Keratinocyte (primary cell): ENCODE measurements at regions not wholly inside any gene's neighbourhood (a gene's known extent, or its start where the extent isn't known, plus 50 kb on each side); places are given as distances from the start of the nearest gene placed in this dataset.

ENCODE experiments used
- DNase-seq: peaks from one replicate; pipeline ENCODE4 v3.0.0-alpha.2; 2011; ENCODE audit warnings: low read depth, missing footprints, low spot score
- FAIRE-seq: peaks from 2 replicates; lab custom pipeline; 2011; peaks lifted over from hg19 to GRCh38; lab: Jason Lieb, UNC
- H2AFZ ChIP-seq: 2 replicates; pipeline ENCODE4 v1.6.0; 2012; ENCODE audit warnings: low read length, control low read depth, inconsistent platforms; ENCODE audit not compliant: control insufficient read depth
- H3K27ac ChIP-seq: 2 replicates; pipeline ENCODE4 v1.5.1; 2011; ENCODE audit warnings: low read length; ENCODE audit not compliant: control insufficient read depth, insufficient read depth
- H3K27me3 ChIP-seq: 3 replicates; pipeline ENCODE4 v1.6.0; 2011; ENCODE audit warnings: low read length; ENCODE audit not compliant: control insufficient read depth, insufficient read depth; ENCODE audit errors: extremely low read depth
- H3K36me3 ChIP-seq, 2 experiments: 2 replicates in 1 of 2; 3 replicates in 1 of 2; pipeline ENCODE4 v1.5.1; 2011; ENCODE audit warnings: low read length in 2 of 2, mild to moderate bottlenecking in 1 of 2; ENCODE audit not compliant: control insufficient read depth in 2 of 2, insufficient read depth in 2 of 2; ENCODE audit errors: extremely low read depth in 1 of 2
- H3K4me1 ChIP-seq: 3 replicates; pipeline ENCODE4 v1.5.1; 2011; ENCODE audit warnings: low read length; ENCODE audit not compliant: control insufficient read depth, insufficient read depth; ENCODE audit errors: extremely low read depth
- H3K4me2 ChIP-seq: 3 replicates; pipeline ENCODE4 v1.6.0; 2011; ENCODE audit warnings: low read depth, low read length; ENCODE audit not compliant: control insufficient read depth, insufficient read depth; ENCODE audit errors: extremely low read depth
- H3K4me3 ChIP-seq, 3 experiments: fragments of 200-600 bp in 1 of 3; sonication (generic) in 1 of 3; 2 replicates in 2 of 3; 3 replicates in 1 of 3; pipeline ENCODE4 v1.5.1; 2011 to 2016; ENCODE audit warnings: low read length in 3 of 3, mild to moderate bottlenecking in 3 of 3, control low read depth in 2 of 3, inconsistent platforms in 1 of 3, low read depth in 1 of 3, mixed read lengths in 1 of 3, mixed run types in 1 of 3, moderate library complexity in 1 of 3; ENCODE audit not compliant: control insufficient read depth in 2 of 3, insufficient read depth in 2 of 3; ENCODE audit errors: extremely low read depth in 1 of 3
- H3K79me2 ChIP-seq: 2 replicates; pipeline ENCODE4 v1.6.0; 2012; ENCODE audit warnings: low read length; ENCODE audit not compliant: control insufficient read depth, insufficient read depth
- H3K9ac ChIP-seq: 3 replicates; pipeline ENCODE4 v1.6.0; 2011; ENCODE audit warnings: low read length; ENCODE audit not compliant: control insufficient read depth, insufficient read depth; ENCODE audit errors: extremely low read depth
- H3K9me1 ChIP-seq: 3 replicates; pipeline ENCODE4 v1.6.0; 2011; ENCODE audit warnings: low read length; ENCODE audit not compliant: control insufficient read depth, insufficient read depth; ENCODE audit errors: extremely low read depth
- H3K9me3 ChIP-seq: 2 replicates; pipeline ENCODE4 v1.5.1; 2012; ENCODE audit warnings: low read depth, low read length; ENCODE audit not compliant: control insufficient read depth
- H4K20me1 ChIP-seq: 3 replicates; pipeline ENCODE4 v1.6.0; 2011; ENCODE audit warnings: low read length; ENCODE audit not compliant: control insufficient read depth, insufficient read depth; ENCODE audit errors: extremely low read depth
- EZH2 ChIP-seq: IDR thresholded peaks from one replicate; pipeline ENCODE4 v1.6.1; 2012; ENCODE audit warnings: inconsistent platforms, mild to moderate bottlenecking, low read length, moderate library complexity
- dilution Hi-C: fragments of 300-500 bp; cut with MboI; formaldehyde crosslinking; loops from one replicate; pipeline ENCODE4 v1.7.0; 2020; ENCODE audit warnings: low sequenced_read_pairs; ENCODE audit not compliant: extremely low pct_ligation_motif_present
- TF ChIP-seq, protein P1 (sequence below), 3 experiments: IDR thresholded peaks in 1 of 3; conservative IDR thresholded peaks in 1 of 3; optimal IDR thresholded peaks in 1 of 3; 2 replicates in 2 of 3; 3 replicates in 1 of 3; pipeline versions ENCODE3 to v1.5.1; 2011; ENCODE audit warnings: low read length in 3 of 3, mild to moderate bottlenecking in 3 of 3, moderate library complexity in 2 of 3, control low read depth in 1 of 3, inconsistent platforms in 1 of 3; ENCODE audit not compliant: insufficient read depth in 2 of 3; ENCODE audit errors: extremely low read depth in 1 of 3

DNA sequence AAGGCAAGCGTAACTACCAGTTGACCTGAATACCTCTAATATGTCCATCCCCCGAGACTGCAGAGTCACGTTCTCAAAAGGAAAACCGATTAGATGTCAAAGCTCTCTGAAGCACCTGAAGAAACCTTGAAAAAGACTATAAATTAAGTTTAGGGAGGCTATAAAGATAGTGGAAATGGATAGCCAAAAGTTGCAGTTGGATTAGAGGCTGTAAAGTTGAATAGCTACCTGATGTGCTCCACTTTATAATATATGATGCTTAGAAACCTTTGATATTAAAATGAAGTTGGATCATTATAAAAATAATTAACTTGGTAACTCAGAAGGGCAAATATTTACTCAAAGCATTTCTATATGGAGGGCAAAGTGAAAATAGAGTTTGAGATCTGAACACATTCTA is 506.6 kb upstream of the AGA start:
- Histone ChIP-seq H3K9me1 (no peaks in the 10 kb centered on the region), H3K36me3 (no peaks in the 10 kb centered on the region), H3K4me1 (no peaks in the 10 kb centered on the region), H3K4me2 (no peak overlapping the region), H3K27ac (no peak overlapping the region), H3K79me2 (no peaks in the 10 kb centered on the region), H4K20me1 (no peaks in the 10 kb centered on the region), H3K9ac (no peak overlapping the region), H3K4me3 (no peak overlapping the region), H3K9me3 (no peaks in the 10 kb centered on the region), H2AFZ (no peak overlapping the region), H3K27me3 (no peaks in the 10 kb centered on the region)
- dilution Hi-C loops, result no loop called here
- TF ChIP-seq, protein P1, sequence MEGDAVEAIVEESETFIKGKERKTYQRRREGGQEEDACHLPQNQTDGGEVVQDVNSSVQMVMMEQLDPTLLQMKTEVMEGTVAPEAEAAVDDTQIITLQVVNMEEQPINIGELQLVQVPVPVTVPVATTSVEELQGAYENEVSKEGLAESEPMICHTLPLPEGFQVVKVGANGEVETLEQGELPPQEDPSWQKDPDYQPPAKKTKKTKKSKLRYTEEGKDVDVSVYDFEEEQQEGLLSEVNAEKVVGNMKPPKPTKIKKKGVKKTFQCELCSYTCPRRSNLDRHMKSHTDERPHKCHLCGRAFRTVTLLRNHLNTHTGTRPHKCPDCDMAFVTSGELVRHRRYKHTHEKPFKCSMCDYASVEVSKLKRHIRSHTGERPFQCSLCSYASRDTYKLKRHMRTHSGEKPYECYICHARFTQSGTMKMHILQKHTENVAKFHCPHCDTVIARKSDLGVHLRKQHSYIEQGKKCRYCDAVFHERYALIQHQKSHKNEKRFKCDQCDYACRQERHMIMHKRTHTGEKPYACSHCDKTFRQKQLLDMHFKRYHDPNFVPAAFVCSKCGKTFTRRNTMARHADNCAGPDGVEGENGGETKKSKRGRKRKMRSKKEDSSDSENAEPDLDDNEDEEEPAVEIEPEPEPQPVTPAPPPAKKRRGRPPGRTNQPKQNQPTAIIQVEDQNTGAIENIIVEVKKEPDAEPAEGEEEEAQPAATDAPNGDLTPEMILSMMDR (optimal IDR thresholded peaks at IDR 0.05 in 1 of 3, IDR thresholded peaks at IDR 0.05 in 1 of 3, conservative IDR thresholded peaks at IDR 0.05 in 1 of 3; ENCODE audit: extremely low read depth in 1 of 3, insufficient read depth in 2 of 3, low read length in 3 of 3), result no peak
- no peak for TF ChIP-seq EZH2
- no peak for FAIRE-seq
- DNase-seq, result no peak

DNA sequence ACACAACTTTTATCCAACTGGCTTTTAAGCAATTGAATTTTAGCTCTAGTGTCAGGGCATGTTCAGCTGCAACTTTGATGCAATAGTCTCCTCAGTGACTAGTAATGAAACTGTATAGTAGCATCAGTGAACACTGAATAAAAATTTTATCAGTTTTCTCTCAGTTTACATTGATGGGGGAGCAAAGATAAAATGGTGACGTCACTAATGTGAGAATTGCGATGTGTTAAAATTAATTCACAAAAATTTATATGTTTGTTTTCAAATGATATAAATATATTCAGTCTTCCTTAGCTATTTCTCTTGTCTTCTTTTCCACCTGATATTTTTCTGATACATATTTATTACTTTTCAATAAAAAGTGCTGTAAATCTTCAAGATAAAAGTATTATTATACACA is 508.8 kb upstream of the AGA start:
- no peak for DNase-seq
- no peaks in the 10 kb centered on the region for H3K4me1 ChIP-seq
- H3K79me2 ChIP-seq, result no peaks in the 10 kb centered on the region
- no peaks in the 10 kb centered on the region for H4K20me1 ChIP-seq
- no peaks in the 10 kb centered on the region for H3K9me1 ChIP-seq
- no peaks in the 10 kb centered on the region for H3K27me3 ChIP-seq
- no peak overlapping the region for H3K9ac ChIP-seq
- no peak overlapping the region for H3K4me3 ChIP-seq
- FAIRE-seq, result no peak
- no peaks in the 10 kb centered on the region for H3K9me3 ChIP-seq
- dilution Hi-C loops, result no loop called here
- H3K27ac ChIP-seq, result no peak overlapping the region
- no peak for TF ChIP-seq EZH2
- TF ChIP-seq, protein P1 (optimal IDR thresholded peaks at IDR 0.05 in 1 of 3, IDR thresholded peaks at IDR 0.05 in 1 of 3, conservative IDR thresholded peaks at IDR 0.05 in 1 of 3; ENCODE audit: extremely low read depth in 1 of 3, insufficient read depth in 2 of 3, low read length in 3 of 3), result no peak
- no peak overlapping the region for H3K4me2 ChIP-seq
- no peaks in the 10 kb centered on the region for H3K36me3 ChIP-seq
- H2AFZ ChIP-seq, result no peak overlapping the region
